Osteoblast (primary cell): ENCODE measurements at regions not wholly inside any gene's neighbourhood (a gene's known extent, or its start where the extent isn't known, plus 50 kb on each side); places are given as distances from the start of the nearest gene placed in this dataset.

ENCODE experiments used
- DNase-seq: peaks from one replicate; pipeline ENCODE4 v3.0.0; 2011; ENCODE audit warnings: low spot score, mixed read lengths; ENCODE audit not compliant: insufficient read length; ENCODE audit errors: missing footprints
- H2AFZ ChIP-seq: 2 replicates; pipeline ENCODE4 v1.6.0; 2011; ENCODE audit warnings: mild to moderate bottlenecking, low read length
- H3K27ac ChIP-seq: 2 replicates; pipeline ENCODE4 v1.5.1; 2011; ENCODE audit warnings: mild to moderate bottlenecking, low read depth, low read length, moderate library complexity
- H3K27me3 ChIP-seq: 2 replicates; pipeline ENCODE4 v1.6.0; 2012; ENCODE audit warnings: mild to moderate bottlenecking, control low read depth, inconsistent platforms, low read length, moderate library complexity; ENCODE audit not compliant: insufficient read depth
- H3K36me3 ChIP-seq: 2 replicates; pipeline ENCODE4 v1.5.1; 2011; ENCODE audit warnings: mild to moderate bottlenecking, low read length, control low read depth, moderate library complexity; ENCODE audit not compliant: insufficient read depth
- H3K4me1 ChIP-seq: 2 replicates; pipeline ENCODE4 v1.5.1; 2011; ENCODE audit warnings: mild to moderate bottlenecking, low read length, control low read depth, moderate library complexity; ENCODE audit not compliant: insufficient read depth
- H3K4me2 ChIP-seq: 2 replicates; pipeline ENCODE4 v1.6.0; 2011; ENCODE audit warnings: mild to moderate bottlenecking, low read length; ENCODE audit not compliant: insufficient read depth
- H3K4me3 ChIP-seq: fragments of 200-600 bp; sonication (generic); 3 replicates; pipeline ENCODE4 v1.5.1; 2012; ENCODE audit warnings: mild to moderate bottlenecking, low read length, inconsistent platforms; ENCODE audit not compliant: insufficient read depth
- H3K79me2 ChIP-seq: 2 replicates; pipeline ENCODE4 v1.6.0; 2012; ENCODE audit warnings: mild to moderate bottlenecking, low read length, control low read depth, inconsistent platforms; ENCODE audit not compliant: insufficient read depth
- H3K9me3 ChIP-seq: 2 replicates; pipeline ENCODE4 v1.5.1; 2011; ENCODE audit warnings: low read depth, low read length, control low read depth
- H4K20me1 ChIP-seq: 2 replicates; pipeline ENCODE4 v1.6.0; 2012; ENCODE audit warnings: mild to moderate bottlenecking, low read length, control low read depth; ENCODE audit not compliant: insufficient read depth
- TF ChIP-seq, protein P1 (sequence below): IDR thresholded peaks from 2 replicates; pipeline ENCODE4 v1.5.1; 2011; ENCODE audit warnings: mild to moderate bottlenecking, low read depth, low read length, moderate library complexity; ENCODE audit errors: extremely low read depth

DNA sequence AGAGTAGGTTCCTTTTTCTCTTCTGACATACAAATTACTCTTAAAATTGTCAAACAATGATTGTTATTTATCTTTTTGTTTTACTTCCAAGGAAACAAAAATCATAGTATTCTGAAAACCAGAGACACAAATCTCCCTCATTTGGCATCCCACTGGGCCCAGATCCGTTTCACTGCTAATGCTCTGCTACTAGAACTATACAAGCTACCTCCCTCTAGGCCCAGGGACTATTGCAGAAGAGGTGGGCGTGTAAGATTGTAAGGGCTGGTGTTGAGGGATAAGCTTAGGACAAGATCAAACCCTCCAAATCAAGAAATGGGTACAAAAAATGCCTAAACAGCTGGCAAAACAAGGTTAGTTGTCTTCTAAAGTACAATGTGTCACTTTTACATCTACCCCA is 928.9 kb upstream of the CDH10 start:
- TF ChIP-seq, protein P1, sequence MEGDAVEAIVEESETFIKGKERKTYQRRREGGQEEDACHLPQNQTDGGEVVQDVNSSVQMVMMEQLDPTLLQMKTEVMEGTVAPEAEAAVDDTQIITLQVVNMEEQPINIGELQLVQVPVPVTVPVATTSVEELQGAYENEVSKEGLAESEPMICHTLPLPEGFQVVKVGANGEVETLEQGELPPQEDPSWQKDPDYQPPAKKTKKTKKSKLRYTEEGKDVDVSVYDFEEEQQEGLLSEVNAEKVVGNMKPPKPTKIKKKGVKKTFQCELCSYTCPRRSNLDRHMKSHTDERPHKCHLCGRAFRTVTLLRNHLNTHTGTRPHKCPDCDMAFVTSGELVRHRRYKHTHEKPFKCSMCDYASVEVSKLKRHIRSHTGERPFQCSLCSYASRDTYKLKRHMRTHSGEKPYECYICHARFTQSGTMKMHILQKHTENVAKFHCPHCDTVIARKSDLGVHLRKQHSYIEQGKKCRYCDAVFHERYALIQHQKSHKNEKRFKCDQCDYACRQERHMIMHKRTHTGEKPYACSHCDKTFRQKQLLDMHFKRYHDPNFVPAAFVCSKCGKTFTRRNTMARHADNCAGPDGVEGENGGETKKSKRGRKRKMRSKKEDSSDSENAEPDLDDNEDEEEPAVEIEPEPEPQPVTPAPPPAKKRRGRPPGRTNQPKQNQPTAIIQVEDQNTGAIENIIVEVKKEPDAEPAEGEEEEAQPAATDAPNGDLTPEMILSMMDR, result no peak
- Histone ChIP-seq H3K79me2 (no peaks in the 10 kb centered on the region), H4K20me1 (no peaks in the 10 kb centered on the region), H3K27me3 (no peaks in the 10 kb centered on the region), H3K4me1 (no peaks in the 10 kb centered on the region), H2AFZ (no peak overlapping the region), H3K9me3 (no peaks in the 10 kb centered on the region), H3K4me2 (no peak overlapping the region), H3K36me3 (no peaks in the 10 kb centered on the region), H3K4me3 (no peak overlapping the region), H3K27ac (no peak overlapping the region)
- no peak for DNase-seq

GRCh38 chr5:25570067-25570583 is 925.3 kb upstream of the CDH10 start:
- Histone ChIP-seq H3K9me3 (no peaks in the 10 kb centered on the region), H3K4me1 (no peaks in the 10 kb centered on the region), H2AFZ (no peak overlapping the region), H3K27ac (no peak overlapping the region), H3K4me2 (no peak overlapping the region), H3K4me3 (no peak overlapping the region), H4K20me1 (no peaks in the 10 kb centered on the region), H3K27me3 (no peaks in the 10 kb centered on the region), H3K79me2 (no peaks in the 10 kb centered on the region), H3K36me3 (no peaks in the 10 kb centered on the region)
- no peak for DNase-seq
- TF ChIP-seq, protein P1, result no peak

DNA sequence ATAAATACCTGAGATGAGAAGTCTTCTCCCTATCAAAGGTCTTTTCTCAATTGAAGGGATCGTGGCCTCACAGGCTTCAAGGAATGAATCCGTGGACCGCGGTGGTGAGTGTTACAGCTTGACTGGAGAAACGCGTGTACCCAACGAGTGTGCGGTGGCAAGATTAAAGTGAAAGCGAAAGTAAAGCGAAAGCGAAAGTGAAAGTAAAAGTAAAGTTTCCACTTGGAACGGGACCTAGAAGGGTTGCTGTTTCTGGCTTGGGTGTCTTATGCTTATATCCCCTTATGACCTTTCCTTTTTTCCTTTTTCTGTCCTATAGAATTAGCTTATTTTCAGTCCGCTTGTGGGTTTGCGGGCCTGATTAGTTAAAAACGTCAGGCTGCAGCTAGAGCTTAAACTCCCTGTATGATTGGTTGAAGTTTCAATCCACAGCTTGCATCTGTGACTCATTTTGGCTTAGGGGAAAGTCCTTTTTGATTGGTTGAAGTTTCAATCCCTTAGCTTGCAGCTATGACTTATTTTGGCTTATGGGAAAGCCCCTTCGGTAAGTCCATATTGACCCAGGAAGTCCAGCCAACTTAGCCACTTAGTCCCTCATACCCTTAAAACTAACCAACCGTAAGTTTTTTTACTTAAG is 924.3 kb upstream of the CDH10 start:
- H3K27me3 ChIP-seq, result no peaks in the 10 kb centered on the region
- no peak overlapping the region for H3K27ac ChIP-seq
- H4K20me1 ChIP-seq, result no peaks in the 10 kb centered on the region
- H3K4me3 ChIP-seq, result no peak overlapping the region
- TF ChIP-seq, protein P1, result no peak
- no peak overlapping the region for H2AFZ ChIP-seq
- no peaks in the 10 kb centered on the region for H3K79me2 ChIP-seq
- H3K9me3 ChIP-seq, result no peaks in the 10 kb centered on the region
- no peaks in the 10 kb centered on the region for H3K36me3 ChIP-seq
- H3K4me1 ChIP-seq, result no peaks in the 10 kb centered on the region
- DNase-seq, result no peak
- H3K4me2 ChIP-seq, result no peak overlapping the region

DNA sequence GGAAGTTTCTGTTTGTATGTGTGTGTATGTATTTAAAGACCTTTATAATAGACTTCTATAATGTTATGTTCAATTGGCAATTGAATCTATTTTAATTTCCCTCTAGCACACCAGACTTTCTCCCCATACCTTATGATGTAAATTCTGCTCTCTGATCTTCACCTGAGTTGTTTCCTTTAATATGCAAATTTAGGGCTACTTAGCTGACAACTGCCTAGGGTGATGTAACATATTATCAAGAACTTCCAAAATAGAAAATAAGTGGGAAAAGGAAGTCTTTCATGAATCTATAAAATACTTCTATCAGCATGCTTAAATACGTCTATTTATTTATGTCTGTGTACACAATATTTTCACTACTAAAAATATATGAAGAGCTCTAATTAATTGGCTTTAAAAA is 923.5 kb upstream of the CDH10 start:
- TF ChIP-seq, protein P1, result no peak

More for the DNA sequence above, 923.5 kb upstream of the CDH10 start:
- Histone ChIP-seq H3K9me3 (no peaks in the 10 kb centered on the region), H3K27me3 (no peaks in the 10 kb centered on the region), H3K4me3 (no peak overlapping the region), H3K4me1 (no peaks in the 10 kb centered on the region), H3K27ac (no peak overlapping the region), H2AFZ (no peak overlapping the region), H3K4me2 (no peak overlapping the region), H3K36me3 (no peaks in the 10 kb centered on the region), H4K20me1 (no peaks in the 10 kb centered on the region), H3K79me2 (no peaks in the 10 kb centered on the region)
- no peak for DNase-seq
